ENCODE measurements at regions not wholly inside any gene's neighbourhood (a gene's known extent, or its start where the extent isn't known, plus 50 kb on each side); places are given as distances from the start of the nearest gene placed in this dataset.

DNA sequence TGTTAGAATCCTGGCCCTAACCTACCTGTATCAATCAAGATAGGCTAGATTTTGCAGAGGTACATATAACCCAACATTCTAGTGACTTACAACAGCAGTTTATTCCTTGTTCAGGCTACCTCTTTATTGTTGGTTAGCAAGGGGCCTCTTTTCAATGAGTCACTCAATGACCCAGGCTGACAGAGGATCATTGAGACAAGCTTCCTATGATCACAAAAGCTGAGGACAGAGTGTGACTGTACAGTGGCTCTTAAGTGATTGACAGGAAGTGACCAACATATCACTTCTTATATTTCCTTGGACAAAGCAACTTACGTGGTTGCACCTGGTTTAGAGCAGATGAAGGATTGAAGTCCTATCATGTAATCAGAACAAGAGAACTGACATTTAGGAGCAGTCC, 740.9 kb downstream of the FRK start:
- Histone ChIP-seq H3K9me3 (peaks cover 0 to 3% (median 0%) of the 10 kb centered on the region in 8 donors), H3K4me3 (no peak overlapping the region), H3K4me1 (no peaks in the 10 kb centered on the region), H3K27me3 (replicated peaks in 1 of 7) (no peaks in the 10 kb centered on the region), H3K36me3 (no peaks in the 10 kb centered on the region), H3K27ac (no peak overlapping the region)
- TF ChIP-seq POLR2AphosphoS5 (IDR thresholded peaks at IDR 0.05) (no peak), POLR2A (IDR thresholded peaks at IDR 0.05) (no peak)
- TF ChIP-seq, protein P1, sequence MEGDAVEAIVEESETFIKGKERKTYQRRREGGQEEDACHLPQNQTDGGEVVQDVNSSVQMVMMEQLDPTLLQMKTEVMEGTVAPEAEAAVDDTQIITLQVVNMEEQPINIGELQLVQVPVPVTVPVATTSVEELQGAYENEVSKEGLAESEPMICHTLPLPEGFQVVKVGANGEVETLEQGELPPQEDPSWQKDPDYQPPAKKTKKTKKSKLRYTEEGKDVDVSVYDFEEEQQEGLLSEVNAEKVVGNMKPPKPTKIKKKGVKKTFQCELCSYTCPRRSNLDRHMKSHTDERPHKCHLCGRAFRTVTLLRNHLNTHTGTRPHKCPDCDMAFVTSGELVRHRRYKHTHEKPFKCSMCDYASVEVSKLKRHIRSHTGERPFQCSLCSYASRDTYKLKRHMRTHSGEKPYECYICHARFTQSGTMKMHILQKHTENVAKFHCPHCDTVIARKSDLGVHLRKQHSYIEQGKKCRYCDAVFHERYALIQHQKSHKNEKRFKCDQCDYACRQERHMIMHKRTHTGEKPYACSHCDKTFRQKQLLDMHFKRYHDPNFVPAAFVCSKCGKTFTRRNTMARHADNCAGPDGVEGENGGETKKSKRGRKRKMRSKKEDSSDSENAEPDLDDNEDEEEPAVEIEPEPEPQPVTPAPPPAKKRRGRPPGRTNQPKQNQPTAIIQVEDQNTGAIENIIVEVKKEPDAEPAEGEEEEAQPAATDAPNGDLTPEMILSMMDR (IDR thresholded peaks at IDR 0.05 in 8 of 11, conservative IDR thresholded peaks at IDR 0.05 in 3 of 11): no peak
- intact Hi-C loops (cut with DNase I; ENCODE audit: low total_unique reads): no loop called here
- WGBS, 5 donors: 50 to 75% (median 72%) methylated on average over 1 of the region's 1 CpG
- no peak for DNase-seq

DNA sequence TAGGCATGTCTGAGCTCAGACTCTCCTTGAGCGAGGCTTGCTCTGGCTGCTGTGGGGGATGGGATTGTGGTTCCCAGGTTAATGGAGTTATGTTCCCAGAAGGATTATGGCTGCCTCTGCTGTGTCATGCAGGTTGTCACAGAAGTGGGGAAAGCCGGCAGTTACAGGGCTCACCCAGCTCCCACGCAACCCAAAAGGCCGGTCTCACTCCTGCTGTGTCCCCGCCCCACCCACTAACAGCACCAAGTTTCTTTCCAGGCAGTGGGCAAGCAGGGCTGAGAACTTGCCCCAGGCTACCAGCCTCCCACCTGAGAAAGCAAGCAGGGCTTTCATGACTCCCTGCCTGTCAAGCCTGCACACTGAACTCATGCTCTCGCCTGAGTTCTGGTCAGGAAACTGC, 750.5 kb downstream of the FRK start:
- peaks cover 0 to 50% (median 30%) of the 10 kb centered on the region in 8 donors for H3K9me3 ChIP-seq
- no peak overlapping the region for H3K4me3 ChIP-seq
- H3K27ac ChIP-seq: no peak overlapping the region
- 77 to 99% (median 97%) methylated on average over 6 of the region's 6 CpGs for WGBS, 5 donors
- H3K4me1 ChIP-seq: no peaks in the 10 kb centered on the region
- no peaks in the 10 kb centered on the region for H3K27me3 ChIP-seq (replicated peaks in 1 of 7)
- no peak for DNase-seq
- TF ChIP-seq POLR2AphosphoS5 (IDR thresholded peaks at IDR 0.05) (no peak), POLR2A (IDR thresholded peaks at IDR 0.05) (no peak)
- TF ChIP-seq, protein P1 (IDR thresholded peaks at IDR 0.05 in 8 of 11, conservative IDR thresholded peaks at IDR 0.05 in 3 of 11): no peak
- H3K36me3 ChIP-seq: no peaks in the 10 kb centered on the region
- intact Hi-C loops (cut with DNase I; ENCODE audit: low total_unique reads): no loop called here

- WGBS, 5 donors: 66 to 82% (median 71%) methylated on average over 4 of the region's 4 CpGs
Measured at GRCh38 chr6:115302731-115303130, 758.0 kb downstream of the FRK start.

DNA sequence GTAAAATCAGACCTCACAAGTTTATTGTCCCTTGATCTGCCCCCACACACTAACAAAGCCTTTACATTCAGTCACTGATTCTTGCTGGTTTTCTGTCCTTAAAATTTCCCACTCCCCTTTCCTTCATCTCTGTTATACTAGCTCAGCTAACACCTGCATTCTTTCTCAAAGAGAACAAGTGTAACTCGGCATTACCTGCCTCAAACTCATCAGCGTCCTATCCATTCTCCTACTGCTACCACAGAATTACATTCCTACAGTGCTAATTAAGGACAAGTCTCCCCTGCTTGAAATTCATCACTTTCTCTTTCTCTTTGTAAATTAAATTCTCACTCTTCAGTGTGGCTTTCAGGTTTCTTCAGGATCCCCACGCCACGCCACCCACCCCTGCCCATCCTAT, 773.2 kb downstream of the FRK start:
- intact Hi-C loops (cut with DNase I; ENCODE audit: low total_unique reads): no loop called here
- Histone ChIP-seq H3K4me3 (no peak overlapping the region), H3K36me3 (no peaks in the 10 kb centered on the region), H3K27ac (no peak overlapping the region), H3K27me3 (replicated peaks in 1 of 7) (no peaks in the 10 kb centered on the region), H3K4me1 (no peaks in the 10 kb centered on the region), H3K9me3 (no peaks in the 10 kb centered on the region)
- no peak for DNase-seq
- 75 to 89% (median 82%) methylated on average over 4 of the region's 4 CpGs for WGBS, 5 donors
- TF ChIP-seq POLR2AphosphoS5 (IDR thresholded peaks at IDR 0.05): no peak
- TF ChIP-seq, protein P1 (IDR thresholded peaks at IDR 0.05 in 8 of 11, conservative IDR thresholded peaks at IDR 0.05 in 3 of 11): no peak

More at GRCh38 chr6:115302731-115303130, 758.0 kb downstream of the FRK start:
- H3K27ac ChIP-seq: no peak overlapping the region
- H3K36me3 ChIP-seq: no peaks in the 10 kb centered on the region
- peaks cover 0 to 10% (median 0%) of the 10 kb centered on the region in 8 donors for H3K9me3 ChIP-seq
- no peak for DNase-seq
- H3K4me1 ChIP-seq: no peaks in the 10 kb centered on the region
- H3K4me3 ChIP-seq: no peak overlapping the region
- intact Hi-C loops (cut with DNase I; ENCODE audit: low total_unique reads): no loop called here
- H3K27me3 ChIP-seq (replicated peaks in 1 of 7): no peaks in the 10 kb centered on the region
- TF ChIP-seq, protein P1 (IDR thresholded peaks at IDR 0.05 in 8 of 11, conservative IDR thresholded peaks at IDR 0.05 in 3 of 11): no peak
- TF ChIP-seq POLR2AphosphoS5 (IDR thresholded peaks at IDR 0.05): no peak
- no peak for TF ChIP-seq POLR2A (IDR thresholded peaks at IDR 0.05)
